ENCODE measurements at regions not wholly inside any gene's neighbourhood (a gene's known extent, or its start where the extent isn't known, plus 50 kb on each side); places are given as distances from the start of the nearest gene placed in this dataset.
"Not testable (repeated sequence)": the region's sequence is repeated elsewhere in the genome, so short reads cannot be mapped to it uniquely, and the experiment has no call there.

- H3K27ac ChIP-seq; H3K4me3 ChIP-seq; DNase-seq; H3K27me3 ChIP-seq; intact Hi-C loops (cut with DNase I; ENCODE audit: low total_unique reads); H3K4me1 ChIP-seq; ATAC-seq; H3K9me3 ChIP-seq; H3K36me3 ChIP-seq; in situ Hi-C loops (cut with MboI; ENCODE audit: low sequenced_read_pairs in 4 of 4): not testable (repeated sequence)
Measured at GRCh38 chr2:110026126-110026785, 89.4 kb downstream of the MALL start.

- H3K4me3 ChIP-seq; ATAC-seq; H3K27me3 ChIP-seq; in situ Hi-C loops (cut with MboI; ENCODE audit: low sequenced_read_pairs in 4 of 4); H3K36me3 ChIP-seq; intact Hi-C loops (cut with DNase I; ENCODE audit: low total_unique reads); H3K9me3 ChIP-seq; H3K4me1 ChIP-seq; H3K27ac ChIP-seq: not testable (repeated sequence)
- DNase-seq: peak in 1 of 2 donors; percentile 4
Measured at GRCh38 chr2:110028411-110028810, 87.2 kb downstream of the MALL start.

DNA sequence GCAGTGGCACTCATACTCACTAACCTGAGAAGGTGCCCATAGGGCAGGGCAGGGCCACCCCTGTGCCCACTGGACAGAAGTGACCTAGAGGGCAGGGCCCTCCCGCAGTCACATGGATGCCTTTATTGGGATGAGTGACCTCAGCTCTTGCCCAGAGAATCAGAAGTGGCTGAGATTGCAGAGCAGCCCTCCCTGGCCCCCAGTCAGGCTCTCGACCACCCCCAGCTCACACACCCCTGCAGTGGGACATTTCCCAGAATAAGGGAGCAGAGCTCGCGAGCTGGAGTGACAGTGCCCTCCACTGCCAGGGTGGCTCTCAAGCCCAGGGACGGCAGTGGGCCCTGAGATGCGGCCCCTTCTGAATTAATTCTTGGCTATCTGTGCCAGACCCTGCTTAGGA, 84.7 kb downstream of the MALL start:
- H3K4me1 ChIP-seq; H3K27ac ChIP-seq; intact Hi-C loops (cut with DNase I; ENCODE audit: low total_unique reads); H3K4me3 ChIP-seq; in situ Hi-C loops (cut with MboI; ENCODE audit: low sequenced_read_pairs in 4 of 4); H3K27me3 ChIP-seq; H3K36me3 ChIP-seq; H3K9me3 ChIP-seq; ATAC-seq: not testable (repeated sequence)
- peak in 1 of 2 donors; percentile 3 for DNase-seq

- H3K9me3 ChIP-seq; H3K4me3 ChIP-seq; H3K27ac ChIP-seq; H3K4me1 ChIP-seq; H3K36me3 ChIP-seq; in situ Hi-C loops (cut with MboI; ENCODE audit: low sequenced_read_pairs in 4 of 4); DNase-seq; H3K27me3 ChIP-seq; intact Hi-C loops (cut with DNase I; ENCODE audit: low total_unique reads): not testable (repeated sequence)
- peak in 1 of 2 donors; percentile 71 for ATAC-seq
Measured at GRCh38 chr2:110031722-110032327, 83.8 kb downstream of the MALL start.

Measured in gastrocnemius medialis (tissue), 4 donors.